ENCODE measurements at regions not wholly inside any gene's neighbourhood (a gene's known extent, or its start where the extent isn't known, plus 50 kb on each side); places are given as distances from the start of the nearest gene placed in this dataset.
A peak's percentile ranks its signal among the peaks of the same experiment; 100 is the strongest.

GRCh38 chr9:87787735-87788134, 61.8 kb downstream of the CTSL start:
- no peak for ATAC-seq (ENCODE audit: low read depth)
- TF ChIP-seq CTCF (IDR thresholded peaks at IDR 0.05; ENCODE audit: poor library complexity, severe bottlenecking): no peak
- DNase-seq (ENCODE audit: low spot score): no peak
- Histone ChIP-seq H3K9me3 (ENCODE audit: severe bottlenecking) (no peaks in the 10 kb centered on the region), H3K27me3 (ENCODE audit: insufficient read depth, poor library complexity, severe bottlenecking) (no peaks in the 10 kb centered on the region), H3K4me3 (ENCODE audit: severe bottlenecking) (no peak overlapping the region), H3K36me3 (ENCODE audit: low read depth) (no peaks in the 10 kb centered on the region), H3K27ac (ENCODE audit: poor library complexity, severe bottlenecking) (no peak overlapping the region), H3K4me1 (ENCODE audit: insufficient read depth, poor library complexity, severe bottlenecking) (peaks cover 3% of the 10 kb centered on the region)

DNA sequence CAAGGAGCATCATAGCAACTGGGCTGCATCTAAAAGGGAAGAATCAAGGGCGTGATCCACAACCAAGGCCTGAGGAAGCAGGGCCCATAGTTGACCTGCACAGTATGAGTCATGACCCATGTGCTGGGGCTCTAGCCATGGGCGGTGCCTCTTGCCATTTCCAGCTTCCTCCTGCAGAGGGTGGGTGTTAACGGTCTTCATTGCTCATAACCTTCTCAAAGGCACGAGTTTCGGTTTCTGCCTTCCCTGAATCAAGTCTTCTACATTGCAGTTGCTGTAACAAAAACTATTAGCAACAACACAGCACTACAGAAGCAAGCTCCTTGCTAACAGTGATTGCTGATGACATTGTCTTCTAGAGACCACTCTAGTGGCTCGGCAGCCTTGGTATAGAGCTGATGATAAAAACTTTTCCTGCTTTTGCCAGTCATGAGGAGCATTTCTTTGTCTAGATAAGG, 66.9 kb downstream of the CTSL start:
- H3K36me3 ChIP-seq (ENCODE audit: low read depth): no peaks in the 10 kb centered on the region
- TF ChIP-seq CTCF (IDR thresholded peaks at IDR 0.05; ENCODE audit: poor library complexity, severe bottlenecking): no peak
- no peak overlapping the region for H3K4me3 ChIP-seq (ENCODE audit: severe bottlenecking)
- H3K4me1 ChIP-seq (ENCODE audit: insufficient read depth, poor library complexity, severe bottlenecking): peaks cover 6% of the 10 kb centered on the region
- no peaks in the 10 kb centered on the region for H3K27me3 ChIP-seq (ENCODE audit: insufficient read depth, poor library complexity, severe bottlenecking)
- H3K9me3 ChIP-seq (ENCODE audit: severe bottlenecking): no peaks in the 10 kb centered on the region
- DNase-seq (ENCODE audit: low spot score) (no peak), ATAC-seq (ENCODE audit: low read depth) (peak; percentile 77)
- H3K27ac ChIP-seq (ENCODE audit: poor library complexity, severe bottlenecking): peak overlapping the region; percentile 39

- H3K36me3 ChIP-seq (ENCODE audit: low read depth): no peaks in the 10 kb centered on the region
- no peaks in the 10 kb centered on the region for H3K27me3 ChIP-seq (ENCODE audit: insufficient read depth, poor library complexity, severe bottlenecking)
- H3K4me1 ChIP-seq (ENCODE audit: insufficient read depth, poor library complexity, severe bottlenecking): peaks cover 6% of the 10 kb centered on the region
- H3K27ac ChIP-seq (ENCODE audit: poor library complexity, severe bottlenecking): peak overlapping the region; percentile 39
- DNase-seq (ENCODE audit: low spot score): no peak
- no peak overlapping the region for H3K4me3 ChIP-seq (ENCODE audit: severe bottlenecking)
- peak; percentile 90 for ATAC-seq (ENCODE audit: low read depth)
- TF ChIP-seq CTCF (IDR thresholded peaks at IDR 0.05; ENCODE audit: poor library complexity, severe bottlenecking): no peak
- no peaks in the 10 kb centered on the region for H3K9me3 ChIP-seq (ENCODE audit: severe bottlenecking)
Observed at GRCh38 chr9:87793292-87793691, 67.4 kb downstream of the CTSL start.

DNA sequence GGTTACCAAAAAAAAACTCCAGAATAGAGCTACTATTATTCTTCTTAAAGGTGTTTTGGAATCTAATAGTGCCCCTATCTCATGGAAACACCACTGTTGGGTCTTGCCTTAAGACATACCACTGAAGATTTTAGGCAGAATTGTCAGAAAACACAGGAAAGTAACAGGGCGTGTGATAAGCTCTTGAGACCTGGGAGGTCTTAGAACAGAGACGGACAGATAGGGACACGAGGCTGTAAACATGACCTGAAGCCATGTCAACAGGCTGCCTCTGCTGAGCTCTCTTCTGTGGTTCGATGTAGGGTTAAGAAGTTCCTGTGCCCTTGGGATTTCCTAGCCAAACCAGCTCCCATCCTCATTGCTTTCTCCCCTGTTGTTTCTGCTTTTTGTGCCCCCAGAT, 69.3 kb downstream of the CTSL start:
- Histone ChIP-seq H3K4me1 (ENCODE audit: insufficient read depth, poor library complexity, severe bottlenecking) (peaks cover 6% of the 10 kb centered on the region), H3K9me3 (ENCODE audit: severe bottlenecking) (no peaks in the 10 kb centered on the region), H3K4me3 (ENCODE audit: severe bottlenecking) (no peak overlapping the region), H3K27me3 (ENCODE audit: insufficient read depth, poor library complexity, severe bottlenecking) (no peaks in the 10 kb centered on the region), H3K27ac (ENCODE audit: poor library complexity, severe bottlenecking) (no peak overlapping the region), H3K36me3 (ENCODE audit: low read depth) (no peaks in the 10 kb centered on the region)
- no peak for TF ChIP-seq CTCF (IDR thresholded peaks at IDR 0.05; ENCODE audit: poor library complexity, severe bottlenecking)
- no peak for ATAC-seq (ENCODE audit: low read depth)
- DNase-seq (ENCODE audit: low spot score): no peak

DNA sequence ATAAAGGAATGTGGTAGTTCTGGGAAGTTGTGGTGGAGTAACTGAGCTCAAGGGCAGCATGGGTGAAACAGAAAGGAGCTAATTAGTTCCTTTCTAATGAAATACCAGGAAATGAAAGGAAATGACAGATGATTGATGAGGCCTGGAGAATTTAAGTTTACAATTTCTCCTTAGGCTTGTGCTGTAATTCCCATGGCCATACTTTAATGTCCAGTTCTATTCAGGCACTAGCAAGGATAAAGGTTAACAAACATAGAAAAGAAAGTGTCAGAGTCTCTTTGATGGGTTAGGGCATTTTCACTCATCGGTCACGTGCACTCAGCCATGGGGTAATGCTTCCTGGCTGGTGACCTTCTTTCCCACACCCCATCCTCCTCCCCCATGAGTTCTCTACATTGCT, 70.3 kb downstream of the CTSL start:
- ATAC-seq (ENCODE audit: low read depth): no peak
- no peaks in the 10 kb centered on the region for H3K27me3 ChIP-seq (ENCODE audit: insufficient read depth, poor library complexity, severe bottlenecking)
- H3K36me3 ChIP-seq (ENCODE audit: low read depth): no peaks in the 10 kb centered on the region
- no peak for DNase-seq (ENCODE audit: low spot score)
- peaks cover 6% of the 10 kb centered on the region for H3K4me1 ChIP-seq (ENCODE audit: insufficient read depth, poor library complexity, severe bottlenecking)
- no peak overlapping the region for H3K4me3 ChIP-seq (ENCODE audit: severe bottlenecking)
- TF ChIP-seq CTCF (IDR thresholded peaks at IDR 0.05; ENCODE audit: poor library complexity, severe bottlenecking): no peak
- no peaks in the 10 kb centered on the region for H3K9me3 ChIP-seq (ENCODE audit: severe bottlenecking)
- no peak overlapping the region for H3K27ac ChIP-seq (ENCODE audit: poor library complexity, severe bottlenecking)

All from RWPE2 (cell line).